Skin of body (tissue), 1 donor: ENCODE measurements at regions not wholly inside any gene's neighbourhood (a gene's known extent, or its start where the extent isn't known, plus 50 kb on each side); places are given as distances from the start of the nearest gene placed in this dataset.
A peak's percentile ranks its signal among the peaks of the same experiment; 100 is the strongest.

Experiments used
- DNase-seq: peaks from one replicate; lab custom pipeline; 2025; lab: John Stamatoyannopoulos, UW

GRCh38 chr13:48761256-48761655, 107.5 kb downstream of the CYSLTR2 start:
- DNase-seq, result no peak

GRCh38 chr13:48769107-48769704, 115.5 kb downstream of the CYSLTR2 start:
- DNase-seq, result peak; percentile 91

- no peak for DNase-seq
Observed at GRCh38 chr13:48770372-48770771, 116.6 kb downstream of the CYSLTR2 start.

- no peak for DNase-seq
Observed at GRCh38 chr13:48772908-48773307, 119.2 kb downstream of the CYSLTR2 start.

GRCh38 chr13:48773531-48774275, 120.0 kb downstream of the CYSLTR2 start:
- no peak for DNase-seq

GRCh38 chr13:48775285-48775684, 121.6 kb downstream of the CYSLTR2 start:
- DNase-seq, result no peak

GRCh38 chr13:48775804-48776203, 122.1 kb downstream of the CYSLTR2 start:
- DNase-seq, result peak; percentile 72

- no peak for DNase-seq
Observed at GRCh38 chr13:48776401-48776800, 122.7 kb downstream of the CYSLTR2 start.

GRCh38 chr13:48778610-48779009, 124.9 kb downstream of the CYSLTR2 start:
- DNase-seq, result no peak

GRCh38 chr13:48780713-48781341, 127.1 kb downstream of the CYSLTR2 start:
- DNase-seq, result no peak

GRCh38 chr13:48782429-48782840, 128.7 kb downstream of the CYSLTR2 start:
- no peak for DNase-seq

GRCh38 chr13:48783181-48783630, 129.5 kb downstream of the CYSLTR2 start:
- peak; percentile 29 for DNase-seq

GRCh38 chr13:48783695-48784230, 130.0 kb downstream of the CYSLTR2 start:
- no peak for DNase-seq

GRCh38 chr13:48784916-48785548, 131.3 kb downstream of the CYSLTR2 start:
- no peak for DNase-seq

GRCh38 chr13:48790199-48790598, 136.5 kb downstream of the CYSLTR2 start:
- no peak for DNase-seq

- DNase-seq, result no peak
Observed at GRCh38 chr13:48790966-48791365, 137.2 kb downstream of the CYSLTR2 start.

GRCh38 chr13:48797127-48797526, 143.4 kb downstream of the CYSLTR2 start:
- DNase-seq, result no peak

GRCh38 chr13:48797761-48798160, 144.0 kb downstream of the CYSLTR2 start:
- DNase-seq, result no peak

GRCh38 chr13:48798180-48798579, 144.5 kb downstream of the CYSLTR2 start:
- no peak for DNase-seq

GRCh38 chr13:48801255-48801654, 147.5 kb downstream of the CYSLTR2 start:
- no peak for DNase-seq

GRCh38 chr13:48804821-48805601, 151.3 kb downstream of the CYSLTR2 start:
- no peak for DNase-seq
